Adrenal gland (tissue), 5 donors: ENCODE measurements at regions not wholly inside any gene's neighbourhood (a gene's known extent, or its start where the extent isn't known, plus 50 kb on each side); places are given as distances from the start of the nearest gene placed in this dataset.

Experiments
- POLR2A ChIP-seq, 2 donors: fragments of 450-650 bp; IDR thresholded peaks; one replicate each; pipeline ENCODE4 v1.6.1; 2017; ENCODE audit warnings: antibody characterized with exemption in 2 of 2, mild to moderate bottlenecking in 2 of 2, moderate library complexity in 1 of 2
- TF ChIP-seq, protein P1 (sequence below), 6 experiments: fragments of 450-650 bp in 4 of 6; fragments of 200-600 bp in 2 of 6; sonication (generic) in 1 of 6; IDR thresholded peaks; 1 replicate in 5 of 6; 2 replicates in 1 of 6; pipeline versions ENCODE4 v1.5.1 to v1.8.0; 2016 to 2021; ENCODE audit warnings: antibody characterized with exemption in 6 of 6, mild to moderate bottlenecking in 2 of 6, moderate library complexity in 1 of 6
- donor health status: DM: no; HTN: no; CAD: no.

DNA sequence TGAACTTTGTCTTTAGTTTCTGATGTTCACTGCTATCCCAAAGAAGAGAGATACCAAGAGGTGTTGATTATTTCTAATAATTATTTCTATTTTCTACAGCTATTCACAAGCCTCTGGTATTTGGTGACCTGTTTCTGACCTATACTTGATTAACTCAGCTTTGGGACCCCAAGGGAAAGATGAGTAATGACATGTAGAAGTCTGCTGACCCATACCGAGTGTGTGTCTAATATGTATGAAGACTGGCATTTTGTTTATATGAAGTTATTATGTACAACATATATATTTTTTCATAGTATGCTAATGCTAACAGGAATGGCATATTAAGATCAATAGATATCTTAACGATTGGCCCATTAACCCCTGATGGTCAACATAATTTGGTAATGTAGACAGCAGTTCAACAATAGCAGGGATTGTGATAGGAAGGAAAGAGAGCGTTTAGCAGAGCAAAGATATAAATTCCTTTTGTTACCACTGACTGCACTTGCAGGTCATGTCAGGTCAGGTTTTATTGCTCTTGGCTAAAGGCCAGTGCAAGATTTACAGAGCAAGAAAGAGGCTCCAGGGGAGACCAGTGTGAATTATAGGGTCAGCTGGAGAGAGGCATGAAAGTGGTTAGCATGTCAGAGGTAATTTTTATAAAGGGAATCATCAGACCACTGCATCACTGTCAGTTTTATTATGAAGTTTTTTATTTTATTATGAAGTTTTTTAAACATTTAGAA lies 94.7 kb upstream of the DIPK2B start:
- TF ChIP-seq, protein P1, sequence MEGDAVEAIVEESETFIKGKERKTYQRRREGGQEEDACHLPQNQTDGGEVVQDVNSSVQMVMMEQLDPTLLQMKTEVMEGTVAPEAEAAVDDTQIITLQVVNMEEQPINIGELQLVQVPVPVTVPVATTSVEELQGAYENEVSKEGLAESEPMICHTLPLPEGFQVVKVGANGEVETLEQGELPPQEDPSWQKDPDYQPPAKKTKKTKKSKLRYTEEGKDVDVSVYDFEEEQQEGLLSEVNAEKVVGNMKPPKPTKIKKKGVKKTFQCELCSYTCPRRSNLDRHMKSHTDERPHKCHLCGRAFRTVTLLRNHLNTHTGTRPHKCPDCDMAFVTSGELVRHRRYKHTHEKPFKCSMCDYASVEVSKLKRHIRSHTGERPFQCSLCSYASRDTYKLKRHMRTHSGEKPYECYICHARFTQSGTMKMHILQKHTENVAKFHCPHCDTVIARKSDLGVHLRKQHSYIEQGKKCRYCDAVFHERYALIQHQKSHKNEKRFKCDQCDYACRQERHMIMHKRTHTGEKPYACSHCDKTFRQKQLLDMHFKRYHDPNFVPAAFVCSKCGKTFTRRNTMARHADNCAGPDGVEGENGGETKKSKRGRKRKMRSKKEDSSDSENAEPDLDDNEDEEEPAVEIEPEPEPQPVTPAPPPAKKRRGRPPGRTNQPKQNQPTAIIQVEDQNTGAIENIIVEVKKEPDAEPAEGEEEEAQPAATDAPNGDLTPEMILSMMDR (IDR thresholded peaks at IDR 0.05): no peak
- TF ChIP-seq POLR2A (IDR thresholded peaks at IDR 0.05): no peak
